DMS 273 treated with DMSO at 0.1 percent for 48 hours (cell line): ENCODE measurements at regions not wholly inside any gene's neighbourhood (a gene's known extent, or its start where the extent isn't known, plus 50 kb on each side); places are given as distances from the start of the nearest gene placed in this dataset.
"Not testable (repeated sequence)": the region's sequence is repeated elsewhere in the genome, so short reads cannot be mapped to it uniquely, and the experiment has no call there.

ENCODE experiments used
- DNase-seq: peaks from one replicate; lab custom pipeline; 2025; lab: John Stamatoyannopoulos, UW

DNA sequence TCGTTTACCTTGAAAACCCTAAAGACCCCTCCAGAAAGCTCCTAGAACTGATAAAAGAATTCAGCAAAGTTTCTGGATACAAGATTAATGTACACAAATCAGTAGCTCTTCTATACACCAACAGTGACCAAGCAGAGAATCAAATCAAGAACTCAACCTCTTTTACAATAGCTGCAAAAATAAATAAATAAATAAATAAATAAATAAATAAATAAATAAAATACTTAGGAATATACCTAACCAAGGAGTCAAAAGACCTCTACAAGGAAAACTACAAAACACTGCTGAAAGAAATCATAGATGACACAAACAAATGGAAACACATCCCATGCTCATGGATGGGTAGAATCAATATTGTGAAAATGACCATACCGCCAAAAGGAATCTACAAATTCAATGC, 186.8 kb upstream of the EOLA2 start:
- DNase-seq, result not testable (repeated sequence)

DNA sequence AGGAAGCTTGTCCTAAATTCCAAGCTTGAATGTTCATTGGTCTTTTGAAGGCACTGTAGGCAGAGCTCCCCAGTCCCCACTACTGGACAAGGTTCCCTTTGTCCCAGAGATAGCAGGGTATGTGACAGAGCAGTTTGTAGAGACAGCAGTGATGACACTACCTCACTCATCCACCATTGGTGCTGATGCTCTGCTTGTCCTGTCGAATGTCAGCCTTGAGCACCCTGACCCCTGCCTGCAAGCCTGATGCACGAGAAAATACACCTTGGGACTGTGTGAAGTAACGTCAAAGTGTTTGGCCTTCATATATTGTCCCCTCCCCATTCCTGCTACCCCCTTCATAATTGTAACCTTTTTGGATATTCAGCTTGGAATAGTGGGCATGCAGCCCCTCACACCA, 188.9 kb upstream of the EOLA2 start:
- no peak for DNase-seq

DNA sequence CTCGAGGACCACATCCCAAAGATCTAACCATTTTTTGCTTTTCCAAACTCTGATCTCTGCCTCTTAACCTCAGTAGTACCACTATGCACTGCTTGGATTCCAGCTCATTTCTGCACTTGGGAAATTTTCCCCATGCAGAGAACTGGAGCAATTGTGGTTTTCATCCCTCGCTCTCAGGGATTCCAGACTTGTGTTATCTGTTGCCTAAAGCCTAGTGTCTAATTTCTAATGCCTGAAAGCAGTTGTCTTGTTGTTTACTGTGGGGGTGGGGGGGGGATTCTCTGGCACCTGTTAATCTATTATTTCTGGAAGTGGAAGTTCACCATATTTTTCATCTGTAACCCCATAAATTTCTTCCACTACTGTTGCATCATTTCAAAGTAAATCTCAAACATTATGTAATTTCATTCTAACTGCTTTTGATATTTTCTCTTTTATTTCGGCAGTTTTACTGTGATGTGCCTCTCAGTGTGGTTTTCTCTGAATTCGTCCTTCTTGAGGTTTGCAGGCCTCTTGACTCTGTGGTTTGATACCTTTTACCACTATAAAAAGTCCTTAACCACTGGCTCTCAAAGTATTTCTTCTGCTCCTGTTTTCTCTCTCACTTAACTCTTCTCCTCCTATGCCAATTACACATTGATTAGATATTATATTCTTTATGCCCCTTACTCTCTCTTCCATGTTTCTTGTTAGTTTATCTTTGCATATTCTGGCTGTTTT, 205.6 kb upstream of the EOLA2 start:
- no peak for DNase-seq

DNA sequence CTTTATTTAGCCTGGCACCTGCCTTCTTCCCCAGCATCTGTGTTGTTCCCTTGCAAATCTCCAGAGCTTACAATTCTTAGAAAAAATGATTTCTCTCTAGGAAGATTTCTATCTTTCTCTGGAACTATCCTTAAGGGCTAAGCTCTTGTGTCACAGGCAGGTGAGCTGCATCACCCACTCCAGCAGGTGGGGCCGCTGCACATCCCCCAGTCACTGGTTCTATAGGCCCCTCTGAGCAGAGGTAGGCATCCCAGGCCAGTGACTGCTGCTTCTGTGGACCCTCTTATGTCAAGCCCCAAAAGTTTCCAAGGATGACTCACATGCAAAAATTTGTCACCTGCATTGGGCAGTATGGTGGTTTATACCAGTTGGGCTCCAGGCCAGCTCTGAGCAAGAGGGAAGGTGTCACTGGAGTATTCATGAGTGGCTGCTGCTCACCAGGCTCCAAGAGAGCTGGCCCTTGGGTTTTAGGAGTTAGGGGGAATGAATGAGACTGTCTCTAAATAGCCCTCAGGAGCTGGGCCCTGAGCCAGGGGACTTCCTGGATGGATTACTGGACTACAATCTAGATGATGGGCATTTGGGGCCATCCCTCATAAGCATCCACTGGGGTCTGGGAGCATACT, 208.1 kb upstream of the EOLA2 start:
- no peak for DNase-seq

DNA sequence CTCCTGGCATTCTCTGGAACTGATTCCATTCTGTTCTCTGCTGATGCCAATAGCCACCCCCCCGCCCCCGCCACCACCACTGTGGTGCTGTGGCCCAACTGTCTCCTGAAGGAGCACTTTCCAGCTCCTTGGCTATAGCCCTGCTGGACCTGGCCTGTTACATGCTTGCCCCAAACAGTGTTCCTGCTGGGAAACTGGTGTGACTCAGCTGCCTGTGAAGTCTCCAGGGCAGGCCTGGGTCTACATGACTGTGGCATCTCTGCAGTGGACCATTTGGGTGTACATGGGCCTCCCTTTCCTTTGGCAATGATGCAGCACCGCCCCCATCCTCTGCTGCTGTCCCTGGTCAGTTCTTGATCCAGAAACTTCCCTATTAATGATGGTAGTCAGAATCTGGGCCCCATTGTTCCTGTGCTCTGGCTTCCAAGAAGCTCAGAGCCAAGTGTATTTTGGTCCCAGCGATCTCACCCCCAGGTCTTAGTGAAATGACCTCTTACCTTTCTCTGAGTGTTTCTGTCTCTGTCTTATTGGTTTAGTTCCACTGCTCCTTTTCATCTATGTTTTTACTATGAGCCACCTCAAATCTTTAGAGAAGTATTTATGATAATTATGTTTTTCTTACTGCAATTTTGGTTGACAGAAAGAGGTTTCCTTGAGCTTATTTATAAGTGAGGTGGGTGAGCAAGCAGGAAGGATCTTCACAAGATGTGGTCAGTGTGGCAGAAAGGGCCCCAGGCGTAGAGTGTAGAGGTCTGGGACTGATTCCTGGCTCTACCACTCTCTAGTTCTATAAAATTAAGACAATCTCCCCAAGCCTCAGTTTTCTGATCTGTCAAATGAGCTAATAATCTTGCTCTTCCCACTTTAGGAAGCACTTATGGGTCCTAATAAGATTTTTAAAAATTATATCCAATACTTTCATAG, 210.7 kb upstream of the EOLA2 start:
- DNase-seq, result no peak

DNA sequence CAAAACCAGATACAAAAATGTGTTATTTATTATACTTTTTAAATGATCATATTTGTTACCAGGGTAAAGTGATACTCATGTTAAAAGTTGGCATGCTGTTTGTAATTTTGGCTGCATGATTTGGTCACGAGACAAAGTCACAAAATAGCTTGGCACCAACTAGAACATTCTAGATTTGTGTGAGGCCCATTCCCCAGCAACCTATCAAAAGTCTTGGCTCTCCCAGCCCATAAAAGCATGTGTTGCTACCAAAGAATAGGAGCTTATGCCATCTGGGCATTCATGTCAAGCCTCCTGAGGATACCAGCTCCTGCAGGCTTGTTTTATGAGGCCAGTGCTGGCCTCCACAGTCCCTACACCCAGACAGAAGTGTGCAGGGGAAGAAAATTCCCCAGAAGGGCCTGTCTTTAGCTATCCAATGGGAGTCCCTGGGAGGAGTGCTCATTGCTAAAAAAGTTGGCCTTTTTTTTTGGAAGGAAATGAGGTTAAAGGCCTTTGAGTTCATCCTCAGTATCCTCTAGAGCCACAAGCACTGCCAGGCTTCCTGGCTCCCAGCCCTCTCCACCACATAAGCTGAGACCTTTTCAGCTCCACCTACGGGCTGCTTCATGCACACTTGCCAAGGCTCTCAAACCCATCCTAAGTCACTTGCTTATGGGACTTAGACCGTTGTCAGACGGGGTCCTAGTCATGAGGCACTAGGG, 211.9 kb upstream of the EOLA2 start:
- DNase-seq, result no peak

DNA sequence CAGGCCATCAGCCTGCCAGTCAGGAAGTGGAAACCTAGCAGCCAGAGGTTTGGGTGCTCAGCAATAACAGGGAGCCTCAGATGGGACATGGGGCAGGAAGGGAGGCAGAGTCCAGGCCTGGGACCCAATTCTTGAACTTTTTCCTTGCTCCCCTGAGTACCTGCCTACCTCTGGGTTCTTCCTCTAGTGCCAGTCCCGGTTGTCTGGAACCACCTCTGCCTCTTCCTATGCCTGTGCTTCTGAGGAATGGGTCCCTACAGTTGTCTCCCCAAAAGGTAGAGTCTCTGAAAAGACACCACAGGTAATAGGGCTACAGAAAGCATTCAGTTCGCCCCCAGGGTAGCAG, 212.4 kb upstream of the MAMLD1 start:
- no peak for DNase-seq

DNA sequence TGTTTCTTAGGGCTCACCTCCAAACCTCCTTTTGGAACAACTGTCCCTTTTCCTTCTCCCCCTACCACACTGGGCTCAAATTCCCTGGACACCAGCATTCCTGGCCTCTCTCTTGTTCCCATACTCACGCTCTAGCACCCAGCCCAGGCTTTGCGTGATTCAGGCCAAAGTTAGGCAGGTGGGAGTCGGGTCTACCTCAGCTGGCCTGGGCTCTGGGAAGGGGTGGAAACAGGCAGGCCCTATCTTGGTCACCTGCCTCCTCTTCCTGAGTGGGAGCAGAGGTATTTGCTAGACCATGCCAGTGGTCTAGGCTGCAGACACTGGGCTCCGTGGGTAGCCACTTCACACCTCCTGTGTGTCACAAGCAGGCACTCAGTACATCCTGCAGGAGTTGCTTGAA, 211.1 kb upstream of the MAMLD1 start:
- DNase-seq, result no peak

DNA sequence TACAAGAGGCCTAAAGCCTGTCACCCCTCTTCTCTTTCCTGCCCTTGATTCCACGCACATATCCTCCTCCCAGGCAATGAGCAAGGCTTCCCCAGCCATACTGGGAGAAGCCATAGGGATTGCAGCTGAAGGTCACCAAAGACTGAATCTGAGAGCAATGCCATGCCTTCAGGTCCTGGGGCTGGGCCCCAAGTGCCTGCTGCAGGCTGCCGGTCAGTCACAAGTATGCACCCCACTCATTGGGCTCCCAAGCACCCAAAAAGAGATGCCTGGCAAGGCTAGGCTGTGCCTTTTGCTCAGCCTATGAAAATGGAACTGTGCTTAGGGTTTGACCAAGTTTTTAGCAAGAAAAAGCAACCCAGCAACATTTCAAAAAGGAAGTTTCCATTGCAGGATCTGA, 210.6 kb upstream of the MAMLD1 start:
- DNase-seq, result no peak

DNA sequence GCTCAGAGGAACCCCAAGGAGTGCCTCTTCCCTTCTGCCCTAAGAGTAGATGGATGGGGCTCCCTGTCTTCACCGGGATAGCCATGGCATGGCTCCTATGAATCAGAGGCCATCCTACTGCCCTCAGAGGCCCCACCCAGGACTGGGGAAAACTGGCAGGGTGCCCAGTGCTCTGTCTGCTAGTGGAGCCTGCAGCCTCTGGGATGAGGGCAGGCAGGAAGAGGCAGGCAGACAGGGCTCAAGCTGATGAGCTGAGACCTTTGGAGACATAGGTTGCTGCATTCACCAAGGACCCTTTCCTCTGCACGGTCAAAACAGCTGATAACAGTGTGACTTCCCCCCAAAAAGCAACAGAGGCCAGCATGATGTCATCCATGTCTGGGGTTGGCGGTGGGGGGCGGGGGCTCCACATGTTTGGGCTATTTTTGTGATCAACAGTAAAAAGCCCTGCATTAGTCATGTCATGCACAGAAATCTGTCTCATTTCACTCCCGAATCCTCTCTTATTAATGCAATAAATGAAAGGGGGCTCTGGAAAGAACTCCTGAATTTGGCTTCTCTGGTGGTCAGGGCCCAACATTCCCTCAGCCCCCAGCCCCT, 207.6 kb upstream of the MAMLD1 start:
- DNase-seq, result no peak

DNA sequence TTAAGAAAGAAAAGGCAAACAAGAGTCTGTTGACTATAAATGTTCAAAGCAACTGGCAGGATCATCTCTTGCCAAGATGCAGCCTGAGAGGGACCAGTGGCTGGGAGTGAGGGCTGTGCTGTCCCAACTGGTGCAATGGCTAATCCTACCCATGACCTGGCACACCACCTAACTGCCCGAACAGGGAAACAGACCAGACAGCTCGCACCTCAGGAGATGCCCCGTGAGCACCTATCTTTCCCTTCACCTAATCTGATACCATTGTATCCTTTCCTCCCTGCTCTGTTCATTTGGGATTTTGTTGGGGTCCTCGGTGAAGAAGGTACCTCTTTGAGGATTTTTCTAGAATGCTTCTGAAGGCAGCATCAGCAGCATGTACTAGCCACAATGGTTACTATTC, 206.5 kb upstream of the MAMLD1 start:
- no peak for DNase-seq

DNA sequence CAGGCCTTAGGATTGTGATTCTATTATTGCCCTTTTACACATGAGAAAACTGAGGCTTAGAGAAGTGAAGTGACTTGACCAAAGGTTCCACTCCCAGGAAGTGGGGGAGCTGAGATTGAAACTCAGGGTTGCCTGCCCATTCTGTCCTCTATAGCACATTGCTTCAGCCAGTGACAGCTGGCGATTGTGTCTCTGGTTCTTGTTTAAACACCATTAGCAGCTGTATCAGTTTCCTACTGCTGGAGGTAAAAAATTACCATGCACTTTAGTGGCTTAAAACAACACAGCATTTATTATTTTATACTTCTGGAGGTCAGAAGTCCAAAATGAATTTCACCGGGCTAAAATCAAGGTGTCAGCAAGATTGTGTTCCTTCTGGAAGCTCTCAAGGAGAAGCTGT, 205.8 kb upstream of the MAMLD1 start:
- no peak for DNase-seq

DNA sequence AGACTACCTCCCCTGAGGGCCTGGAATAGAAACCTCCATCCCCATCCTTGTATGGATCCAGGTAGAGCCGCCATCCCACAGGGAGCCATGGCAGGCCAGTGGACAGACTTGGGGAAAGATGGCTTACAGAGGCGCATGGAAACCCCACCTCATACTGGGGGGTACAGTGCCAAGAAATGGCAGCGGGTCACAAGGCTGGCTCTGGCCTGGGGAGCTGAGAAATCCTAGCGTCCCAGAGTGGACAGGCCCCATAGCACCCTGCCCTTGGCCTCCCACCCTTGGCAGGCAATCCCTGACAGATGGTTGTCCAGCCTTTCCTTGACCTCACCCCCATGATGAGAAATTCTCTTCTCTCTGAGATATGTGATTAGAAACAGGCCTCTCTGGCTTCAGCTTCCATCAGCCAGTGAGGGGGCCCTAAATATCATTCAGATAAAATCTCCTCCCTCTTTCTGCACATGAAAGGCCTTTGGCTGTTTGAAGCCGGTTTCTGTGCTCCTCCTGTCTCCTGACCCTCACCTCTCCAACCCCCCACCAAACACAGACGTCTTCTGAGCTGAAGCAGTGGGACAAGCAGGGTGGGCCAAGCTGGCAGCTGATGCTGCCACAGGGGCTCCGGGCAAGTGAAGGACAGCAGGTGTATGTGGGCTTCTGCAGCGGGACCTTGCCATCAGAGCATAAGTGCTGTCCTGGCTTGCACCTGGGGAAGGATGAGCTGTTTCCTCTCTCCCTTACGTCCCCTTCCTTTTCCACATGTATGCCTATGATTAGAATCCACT, 204.4 kb upstream of the MAMLD1 start:
- no peak for DNase-seq

DNA sequence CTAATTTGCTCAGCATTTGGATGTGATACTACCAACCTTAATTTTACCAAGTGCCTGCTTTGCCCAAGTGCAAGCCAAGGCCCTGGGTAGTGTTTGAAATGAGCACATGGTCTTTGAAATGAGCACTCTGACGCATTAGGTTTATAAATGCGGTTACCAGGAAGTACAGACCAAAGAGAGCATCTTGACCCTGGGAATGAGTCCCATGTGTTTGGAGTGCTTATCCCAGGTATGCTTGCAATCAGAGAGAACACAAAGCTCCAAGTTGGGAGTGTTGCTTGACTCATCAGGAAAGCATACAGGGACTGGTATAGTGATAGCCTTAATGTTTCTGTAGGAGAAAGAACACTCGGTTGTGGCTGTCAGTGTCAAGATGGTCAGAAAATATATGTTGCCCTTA, 203.6 kb upstream of the MAMLD1 start:
- no peak for DNase-seq

DNA sequence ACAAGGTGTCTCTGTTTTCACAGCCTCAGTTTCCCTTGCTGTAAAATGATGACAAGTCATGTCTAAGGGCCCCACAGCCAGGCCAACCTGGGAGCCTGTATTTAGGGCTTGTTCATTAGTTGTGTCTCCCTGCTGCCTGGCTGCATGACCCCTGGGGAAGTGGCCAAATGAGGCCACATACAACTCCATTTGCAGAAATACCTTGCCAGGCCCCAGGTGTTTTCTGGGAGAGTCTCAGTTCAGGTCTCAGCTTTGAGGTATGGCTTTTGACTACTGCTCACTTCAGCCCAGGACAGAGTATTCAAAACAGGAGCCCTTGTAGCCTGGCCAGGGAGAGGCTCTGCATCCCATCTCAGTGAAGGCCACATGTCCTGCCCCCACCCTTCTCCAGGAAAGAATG, 202.5 kb upstream of the MAMLD1 start:
- no peak for DNase-seq

DNA sequence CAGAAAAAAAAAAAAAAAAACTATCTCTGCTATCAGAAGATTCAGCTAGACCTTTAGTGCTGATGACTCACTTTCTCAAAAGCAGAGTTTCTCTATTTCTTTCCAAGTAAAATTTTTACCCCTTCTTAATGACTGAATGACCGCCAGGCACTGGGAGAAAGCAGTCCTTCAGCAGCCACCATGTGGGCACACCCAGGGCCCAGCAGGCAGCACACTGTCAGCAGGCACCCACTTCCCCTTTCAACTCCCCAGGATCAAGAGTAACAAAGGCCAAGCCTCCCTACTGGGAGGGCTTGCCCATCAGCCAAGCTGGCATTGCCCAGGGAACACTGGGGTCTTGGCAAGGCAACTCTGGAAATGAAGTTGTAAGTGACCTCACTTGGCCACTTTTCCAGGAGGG, 201.9 kb upstream of the MAMLD1 start:
- no peak for DNase-seq

DNA sequence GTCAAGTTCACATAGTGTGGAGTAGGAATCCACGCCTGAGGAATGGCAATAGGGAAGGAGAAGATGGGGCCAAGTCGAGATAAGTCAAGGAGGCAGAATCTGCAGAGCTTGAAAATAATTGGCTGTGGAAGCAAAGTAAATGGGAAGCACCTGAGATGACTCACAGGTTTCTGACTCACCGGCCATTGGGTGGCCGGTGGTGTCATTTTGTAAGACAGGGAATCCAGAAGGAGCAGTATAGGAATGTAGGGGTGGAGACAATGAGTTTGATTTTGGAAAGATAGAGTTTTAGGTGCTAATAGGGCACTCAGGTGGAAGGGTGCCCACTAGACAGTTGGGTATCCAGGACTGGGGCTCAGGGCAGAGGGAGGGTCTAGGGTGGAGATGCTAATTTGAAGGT, 201.0 kb upstream of the MAMLD1 start:
- no peak for DNase-seq

DNA sequence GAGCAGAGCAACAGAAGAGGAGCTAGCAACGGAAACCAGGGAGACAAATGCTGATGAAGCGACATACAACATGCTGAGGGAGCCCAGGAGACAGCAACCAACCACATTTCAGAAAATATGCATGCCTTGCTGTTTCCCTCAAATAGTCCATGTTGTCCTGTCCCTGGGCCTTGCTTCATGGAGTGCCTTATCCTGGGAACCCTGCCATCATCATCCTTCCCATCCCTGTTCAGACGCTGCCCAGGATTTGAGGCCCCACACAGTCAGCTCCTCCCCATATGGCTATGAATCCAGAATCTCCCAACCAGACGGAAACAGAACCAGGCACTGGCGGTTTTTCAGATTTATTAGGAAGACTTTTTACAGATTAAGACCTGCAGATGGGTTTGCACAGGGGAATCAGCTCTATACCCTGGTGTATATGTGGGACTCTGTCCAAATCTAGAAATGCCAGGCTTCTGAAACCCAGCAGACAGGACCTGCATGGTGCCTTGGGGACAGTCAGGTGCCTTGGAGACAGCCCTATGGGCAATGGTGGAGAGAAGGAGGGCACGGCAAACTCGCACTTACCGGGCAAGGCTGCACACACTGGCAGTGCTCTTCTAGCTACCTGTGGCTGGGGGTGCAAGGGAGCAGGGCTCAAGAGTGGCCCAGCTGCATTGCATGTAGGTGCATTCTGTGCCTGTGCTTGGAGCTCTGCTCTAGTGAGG, 199.7 kb upstream of the MAMLD1 start:
- DNase-seq, result no peak

DNA sequence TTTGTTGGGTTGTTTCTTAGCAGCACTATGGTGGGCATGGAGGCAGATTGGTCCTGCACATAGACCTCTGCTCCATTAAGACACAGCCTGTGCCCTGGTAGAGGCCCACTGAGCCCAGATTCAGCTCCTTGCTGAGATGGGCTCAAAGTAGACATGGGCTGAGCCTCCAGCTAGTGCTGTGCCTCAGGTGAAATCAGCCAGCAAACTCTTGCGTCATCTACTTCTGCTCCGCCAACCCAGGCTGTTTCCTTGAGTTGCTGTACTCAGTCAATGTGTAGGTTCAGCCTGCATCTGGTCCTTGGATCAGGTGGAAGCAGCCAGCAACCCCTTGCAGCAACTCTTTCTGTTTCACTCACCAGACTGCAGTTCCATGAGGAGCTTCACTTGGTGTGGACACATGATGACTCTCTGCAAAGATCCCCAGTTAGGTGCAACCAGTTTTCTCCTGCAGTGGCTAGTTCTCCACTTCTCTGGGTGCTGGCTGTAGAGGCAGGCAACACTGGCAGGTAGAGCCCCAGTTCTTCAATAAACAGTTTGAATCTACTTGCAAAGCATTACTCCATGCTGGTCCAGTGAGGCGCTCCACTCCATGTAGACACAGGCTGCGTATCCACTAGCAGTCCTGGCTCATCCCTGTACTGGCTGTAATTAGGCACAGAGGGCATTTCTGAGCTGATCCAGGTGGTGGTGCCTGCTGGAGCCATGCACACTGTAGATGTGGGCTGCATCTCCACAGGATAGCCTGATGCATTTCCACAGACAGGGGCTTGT, 199.0 kb upstream of the MAMLD1 start:
- no peak for DNase-seq
